Calu3 (cell line): ENCODE measurements at regions not wholly inside any gene's neighbourhood (a gene's known extent, or its start where the extent isn't known, plus 50 kb on each side); places are given as distances from the start of the nearest gene placed in this dataset.
"Not testable (repeated sequence)": the region's sequence is repeated elsewhere in the genome, so short reads cannot be mapped to it uniquely, and the experiment has no call there.

ENCODE experiments used
- BruUV-seq: library from RNA; stranded (reverse); fragments of 400-500 nt; replicated peaks from 2 replicates; lab custom pipeline; 2021; lab: Mats Ljungman, UMichigan
- CTCF ChIA-PET: fragments of 300-600 bp; sonication (Branson Sonifier 250); formaldehyde crosslinking; loops from one replicate; lab custom pipeline; 2022; ENCODE audit warnings: antibody characterized with exemption; lab: Charles Lee
- DNase-seq: peaks from one replicate; pipeline ENCODE4 v3.0.0; 2022
- H3K27ac Mint-ChIP-seq: one replicate; pipeline ENCODE4 v1.8.0; 2022; ENCODE audit warnings: mixed read lengths; ENCODE audit not compliant: unreplicated experiment
- H3K27me3 Mint-ChIP-seq: one replicate; pipeline ENCODE4 v1.8.0; 2022; ENCODE audit warnings: mixed read lengths; ENCODE audit not compliant: unreplicated experiment
- H3K36me3 Mint-ChIP-seq: one replicate; pipeline ENCODE4 v1.8.0; 2022; ENCODE audit warnings: mild to moderate bottlenecking, moderate library complexity, mixed read lengths; ENCODE audit not compliant: insufficient read depth, unreplicated experiment
- H3K4me1 Mint-ChIP-seq: one replicate; pipeline ENCODE4 v1.8.0; 2022; ENCODE audit warnings: mild to moderate bottlenecking, low read depth, mixed read lengths; ENCODE audit not compliant: unreplicated experiment
- H3K4me3 Mint-ChIP-seq: one replicate; pipeline ENCODE4 v1.8.0; 2022; ENCODE audit warnings: mild to moderate bottlenecking, low read depth, moderate library complexity, mixed read lengths; ENCODE audit not compliant: unreplicated experiment
- H3K9me3 Mint-ChIP-seq: one replicate; pipeline ENCODE4 v1.8.0; 2022; ENCODE audit warnings: low read depth, mixed read lengths; ENCODE audit not compliant: unreplicated experiment
- intact Hi-C: fragments of 100-400 bp; cut with micrococcal nuclease; formaldehyde crosslinking; loops from one replicate; pipeline ENCODE4 v1.10.0; 2022; ENCODE audit not compliant: unreplicated experiment
- TF ChIP-seq, protein P1 (sequence below): fragments of 200-600 bp; IDR thresholded peaks from one replicate; pipeline ENCODE4 v1.8.0; 2022; ENCODE audit warnings: antibody characterized with exemption; ENCODE audit not compliant: unreplicated experiment

DNA sequence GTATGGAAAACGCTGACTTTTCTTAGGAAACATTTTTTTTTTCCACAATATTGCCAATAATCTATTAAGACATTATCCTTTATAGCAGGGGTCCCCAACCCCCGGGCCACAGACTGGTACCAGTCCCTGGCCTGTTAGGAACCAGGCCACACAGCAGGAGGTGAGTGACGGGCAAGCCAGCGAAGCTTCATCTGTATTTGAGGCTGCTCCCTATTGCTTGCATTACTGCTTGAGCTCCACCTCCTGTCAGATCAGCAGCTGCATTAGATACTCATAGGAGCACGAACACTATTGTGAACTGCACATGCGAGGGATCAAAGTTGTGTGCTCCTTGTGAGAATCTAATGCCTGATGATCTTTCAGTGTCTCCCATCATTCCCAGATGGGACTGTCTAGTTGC, 793.7 kb downstream of the SLITRK5 start:
- no peak for DNase-seq
- intact Hi-C loops: no loop called here
- BruUV-seq: no TSS peak
- CTCF ChIA-PET: no interaction called here
- Mint-ChIP-seq H3K4me3 (no peak overlapping the region), H3K27ac (no peak overlapping the region), H3K9me3 (peaks cover 3% of the 10 kb centered on the region), H3K27me3 (no peaks in the 10 kb centered on the region), H3K4me1 (no peaks in the 10 kb centered on the region), H3K36me3 (no peaks in the 10 kb centered on the region)
- TF ChIP-seq, protein P1, sequence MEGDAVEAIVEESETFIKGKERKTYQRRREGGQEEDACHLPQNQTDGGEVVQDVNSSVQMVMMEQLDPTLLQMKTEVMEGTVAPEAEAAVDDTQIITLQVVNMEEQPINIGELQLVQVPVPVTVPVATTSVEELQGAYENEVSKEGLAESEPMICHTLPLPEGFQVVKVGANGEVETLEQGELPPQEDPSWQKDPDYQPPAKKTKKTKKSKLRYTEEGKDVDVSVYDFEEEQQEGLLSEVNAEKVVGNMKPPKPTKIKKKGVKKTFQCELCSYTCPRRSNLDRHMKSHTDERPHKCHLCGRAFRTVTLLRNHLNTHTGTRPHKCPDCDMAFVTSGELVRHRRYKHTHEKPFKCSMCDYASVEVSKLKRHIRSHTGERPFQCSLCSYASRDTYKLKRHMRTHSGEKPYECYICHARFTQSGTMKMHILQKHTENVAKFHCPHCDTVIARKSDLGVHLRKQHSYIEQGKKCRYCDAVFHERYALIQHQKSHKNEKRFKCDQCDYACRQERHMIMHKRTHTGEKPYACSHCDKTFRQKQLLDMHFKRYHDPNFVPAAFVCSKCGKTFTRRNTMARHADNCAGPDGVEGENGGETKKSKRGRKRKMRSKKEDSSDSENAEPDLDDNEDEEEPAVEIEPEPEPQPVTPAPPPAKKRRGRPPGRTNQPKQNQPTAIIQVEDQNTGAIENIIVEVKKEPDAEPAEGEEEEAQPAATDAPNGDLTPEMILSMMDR: no peak

DNA sequence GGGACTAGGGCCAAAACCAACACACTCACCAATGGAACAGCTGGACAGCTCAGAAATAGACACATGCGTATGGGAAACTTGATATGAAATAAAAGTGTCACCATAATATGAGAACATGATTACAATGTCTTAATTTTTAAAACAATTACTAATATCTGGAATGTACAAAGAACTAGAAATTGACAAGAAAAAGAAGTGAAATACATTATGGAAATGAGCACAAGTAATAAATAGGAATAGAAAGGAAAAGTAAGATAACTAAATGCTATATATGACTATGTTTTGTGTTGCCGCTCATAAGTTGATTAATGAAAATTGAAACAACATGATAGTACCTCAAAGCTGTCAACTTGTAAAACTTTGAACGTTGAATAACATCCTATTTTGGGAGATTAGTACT, 801.1 kb downstream of the SLITRK5 start:
- intact Hi-C loops: no loop called here
- no TSS peak for BruUV-seq
- H3K27me3 Mint-ChIP-seq: no peaks in the 10 kb centered on the region

GRCh38 chr13:88483202-88483601, 812.0 kb downstream of the SLITRK5 start:
- intact Hi-C loops: no loop called here
- no peak for DNase-seq

More for the DNA sequence above, 801.1 kb downstream of the SLITRK5 start:
- Mint-ChIP-seq H3K4me3 (no peak overlapping the region), H3K27ac (no peak overlapping the region), H3K9me3 (no peaks in the 10 kb centered on the region), H3K36me3 (no peaks in the 10 kb centered on the region), H3K4me1 (no peaks in the 10 kb centered on the region)
- no peak for DNase-seq
- CTCF ChIA-PET: no interaction called here
- TF ChIP-seq, protein P1: no peak

GRCh38 chr13:88507909-88508308, 836.7 kb downstream of the SLITRK5 start:
- no TSS peak for BruUV-seq
- H3K4me3 Mint-ChIP-seq: no peak overlapping the region
- TF ChIP-seq, protein P1: no peak

More at GRCh38 chr13:88483202-88483601, 812.0 kb downstream of the SLITRK5 start:
- no peaks in the 10 kb centered on the region for H3K36me3 Mint-ChIP-seq
- H3K4me3 Mint-ChIP-seq: no peak overlapping the region
- H3K27ac Mint-ChIP-seq: no peak overlapping the region
- no TSS peak for BruUV-seq
- CTCF ChIA-PET: no interaction called here
- H3K4me1 Mint-ChIP-seq: no peaks in the 10 kb centered on the region
- TF ChIP-seq, protein P1: no peak
- peaks cover 2% of the 10 kb centered on the region for H3K9me3 Mint-ChIP-seq
- no peaks in the 10 kb centered on the region for H3K27me3 Mint-ChIP-seq

DNA sequence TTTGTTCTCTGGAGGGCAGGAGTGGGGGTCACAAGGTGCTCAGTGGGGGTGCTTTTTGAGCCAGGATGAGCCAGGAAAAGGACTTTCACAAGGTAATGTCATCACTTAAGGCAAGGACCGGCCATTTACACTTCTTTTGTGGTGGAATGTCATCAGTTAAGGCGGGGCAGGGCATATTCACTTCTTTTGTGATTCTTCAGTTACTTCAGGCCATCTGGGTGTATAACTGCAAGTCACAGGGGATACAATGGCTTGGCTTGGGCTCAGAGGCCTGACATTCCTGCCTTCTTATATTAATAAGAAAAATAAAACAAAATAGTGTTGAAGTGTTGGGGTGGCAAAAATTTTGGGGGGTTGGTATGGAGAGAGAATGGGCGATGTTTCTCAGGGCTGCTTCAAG, 841.8 kb downstream of the SLITRK5 start:
- H3K27me3 Mint-ChIP-seq, H3K4me1 Mint-ChIP-seq, DNase-seq, H3K4me3 Mint-ChIP-seq, CTCF ChIA-PET, BruUV-seq, intact Hi-C loops, H3K27ac Mint-ChIP-seq, H3K36me3 Mint-ChIP-seq: not testable (repeated sequence)
- H3K9me3 Mint-ChIP-seq: peaks cover 14% of the 10 kb centered on the region

More at GRCh38 chr13:88507909-88508308, 836.7 kb downstream of the SLITRK5 start:
- H3K4me1 Mint-ChIP-seq: no peaks in the 10 kb centered on the region
- no peaks in the 10 kb centered on the region for H3K27me3 Mint-ChIP-seq
- peaks cover 9% of the 10 kb centered on the region for H3K9me3 Mint-ChIP-seq
- H3K36me3 Mint-ChIP-seq: no peaks in the 10 kb centered on the region
- H3K27ac Mint-ChIP-seq: no peak overlapping the region
- intact Hi-C loops: no loop called here
- no peak for DNase-seq
- CTCF ChIA-PET: no interaction called here
